ENCODE measurements at regions not wholly inside any gene's neighbourhood (a gene's known extent, or its start where the extent isn't known, plus 50 kb on each side); places are given as distances from the start of the nearest gene placed in this dataset.

GRCh38 chr12:46559311-46559710 is 186.7 kb upstream of the SLC38A2 start:
- no peak overlapping the region for H3K4me3 ChIP-seq (ENCODE audit: control insufficient read depth in 1 of 7, extremely low read depth in 1 of 7, insufficient read depth in 4 of 7, low read depth in 2 of 7, low read length in 6 of 7)
- 100% methylated on average over 2 of the region's 5 CpGs for WGBS (ENCODE audit: insufficient coverage)
- peaks cover 0 to 2% (median 0%) of the 10 kb centered on the region in 4 experiments for H3K36me3 ChIP-seq (ENCODE audit: control insufficient read depth in 4 of 4, insufficient read depth in 4 of 4, low read length in 3 of 4)
- ChIA-PET POLR2A (no interaction called here), CTCF (no interaction called here)
- H3K27me3 ChIP-seq (replicated peaks in 2 of 5; ENCODE audit: control insufficient read depth in 4 of 5, insufficient read depth in 5 of 5, low read length in 4 of 5) = no peaks in the 10 kb centered on the region
- H3K27ac ChIP-seq (ENCODE audit: insufficient read depth in 1 of 2, low read depth in 1 of 2, low read length in 2 of 2, poor library complexity in 1 of 2, severe bottlenecking in 2 of 2) = no peak overlapping the region
- no peaks in the 10 kb centered on the region for H3K4me1 ChIP-seq (ENCODE audit: control extremely low read depth in 1 of 4, control insufficient read depth in 4 of 4, insufficient read depth in 4 of 4, low read length in 3 of 4)
- no peak for DNase-seq
- H3K9me3 ChIP-seq (ENCODE audit: control extremely low read depth in 1 of 5, control insufficient read depth in 4 of 5, insufficient read depth in 2 of 5, low read depth in 1 of 5, low read length in 4 of 5) = no peaks in the 10 kb centered on the region

DNA sequence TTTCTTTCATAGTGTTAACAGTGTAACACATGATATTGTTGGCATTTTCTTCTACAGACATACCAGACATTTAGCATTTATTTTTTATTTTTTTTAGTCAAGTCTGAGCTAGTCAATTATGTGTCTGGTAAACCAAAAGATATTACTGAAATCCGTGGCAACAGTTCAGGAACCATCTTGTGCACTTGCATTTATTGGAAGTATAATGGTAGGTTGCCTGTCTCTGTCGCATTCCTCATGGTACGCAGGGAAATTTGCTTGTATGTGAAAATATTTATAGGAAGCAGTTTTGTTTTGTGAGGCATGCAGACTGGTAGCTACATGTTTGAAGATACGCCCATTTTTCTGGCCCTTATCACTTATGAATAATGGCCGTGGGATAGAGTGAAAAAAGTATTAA is 186.1 kb upstream of the SLC38A2 start:
- no peaks in the 10 kb centered on the region for H3K9me3 ChIP-seq (ENCODE audit: control extremely low read depth in 1 of 5, control insufficient read depth in 4 of 5, insufficient read depth in 2 of 5, low read depth in 1 of 5, low read length in 4 of 5)
- POLR2A ChIA-PET = no interaction called here
- CTCF ChIA-PET = interaction anchor here (0.5 to 0.9 kb wide), 2 partner anchors 35 to 188 kb away, joined by 3 read pairs; no protein-coding TSS in a partner anchor
- H3K4me3 ChIP-seq (ENCODE audit: control insufficient read depth in 1 of 7, extremely low read depth in 1 of 7, insufficient read depth in 4 of 7, low read depth in 2 of 7, low read length in 6 of 7) = no peak overlapping the region
- no peaks in the 10 kb centered on the region for H3K27me3 ChIP-seq (replicated peaks in 2 of 5; ENCODE audit: control insufficient read depth in 4 of 5, insufficient read depth in 5 of 5, low read length in 4 of 5)
- peaks cover 0 to 2% (median 0%) of the 10 kb centered on the region in 4 experiments for H3K36me3 ChIP-seq (ENCODE audit: control insufficient read depth in 4 of 4, insufficient read depth in 4 of 4, low read length in 3 of 4)
- DNase-seq = no peak
- H3K27ac ChIP-seq (ENCODE audit: insufficient read depth in 1 of 2, low read depth in 1 of 2, low read length in 2 of 2, poor library complexity in 1 of 2, severe bottlenecking in 2 of 2) = no peak overlapping the region
- no peaks in the 10 kb centered on the region for H3K4me1 ChIP-seq (ENCODE audit: control extremely low read depth in 1 of 4, control insufficient read depth in 4 of 4, insufficient read depth in 4 of 4, low read length in 3 of 4)
- 100% methylated on average over 3 of the region's 5 CpGs for WGBS (ENCODE audit: insufficient coverage)

GRCh38 chr12:46557539-46558373 is 185.2 kb upstream of the SLC38A2 start:
- Histone ChIP-seq H3K27me3 (replicated peaks in 2 of 5; ENCODE audit: control insufficient read depth in 4 of 5, insufficient read depth in 5 of 5, low read length in 4 of 5) (no peaks in the 10 kb centered on the region), H3K4me1 (ENCODE audit: control extremely low read depth in 1 of 4, control insufficient read depth in 4 of 4, insufficient read depth in 4 of 4, low read length in 3 of 4) (no peaks in the 10 kb centered on the region), H3K4me3 (ENCODE audit: control insufficient read depth in 1 of 7, extremely low read depth in 1 of 7, insufficient read depth in 4 of 7, low read depth in 2 of 7, low read length in 6 of 7) (no peak overlapping the region), H3K9me3 (ENCODE audit: control extremely low read depth in 1 of 5, control insufficient read depth in 4 of 5, insufficient read depth in 2 of 5, low read depth in 1 of 5, low read length in 4 of 5) (no peaks in the 10 kb centered on the region), H3K36me3 (ENCODE audit: control insufficient read depth in 4 of 4, insufficient read depth in 4 of 4, low read length in 3 of 4) (no peaks in the 10 kb centered on the region), H3K27ac (ENCODE audit: insufficient read depth in 1 of 2, low read depth in 1 of 2, low read length in 2 of 2, poor library complexity in 1 of 2, severe bottlenecking in 2 of 2) (no peak overlapping the region)
- 96% methylated on average over 3 of the region's 5 CpGs for WGBS (ENCODE audit: insufficient coverage)
- no peak for DNase-seq
- ChIA-PET POLR2A (no interaction called here), CTCF (interaction anchor here (0.5 to 1.2 kb wide), 3 partner anchors 34 to 187 kb away, joined by 3 read pairs; no protein-coding TSS in a partner anchor)

DNA sequence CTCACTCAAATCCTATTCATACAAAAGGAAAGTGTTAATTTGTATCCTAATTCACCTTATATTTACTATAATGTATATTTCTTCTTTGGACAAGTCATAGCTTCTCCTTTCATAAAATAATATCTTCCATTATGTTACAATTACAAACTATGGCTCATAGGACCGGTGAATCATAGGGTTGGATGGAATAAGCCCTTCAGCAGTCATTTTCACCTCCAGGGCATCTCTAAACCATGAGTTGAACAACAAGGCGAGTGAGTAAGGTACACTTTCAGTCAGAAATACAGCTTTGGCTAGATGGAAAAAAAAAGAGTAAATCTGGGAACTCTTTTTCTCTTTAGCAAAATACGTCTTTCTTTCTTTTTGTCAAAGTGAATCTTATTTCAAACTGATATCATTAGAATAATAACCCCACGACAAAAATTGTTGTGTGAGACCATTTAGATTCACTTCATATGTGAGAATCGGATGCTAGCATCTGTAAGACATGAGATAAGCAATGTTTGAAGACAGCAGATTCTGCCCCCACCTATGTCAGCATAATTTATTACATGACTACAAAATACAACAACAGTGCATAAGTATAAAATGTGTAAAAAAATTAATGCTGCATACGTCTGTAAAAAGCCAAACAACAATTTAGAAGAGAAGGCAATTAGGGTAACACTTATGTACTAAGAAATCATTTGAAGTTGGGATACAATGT is 184.4 kb upstream of the SLC38A2 start:
- ChIA-PET POLR2A (no interaction called here), CTCF (interaction anchor here (1.2 kb wide), 1 partner anchor 177 kb away, joined by 3 read pairs; no protein-coding TSS in a partner anchor)
- H3K9me3 ChIP-seq (ENCODE audit: control extremely low read depth in 1 of 5, control insufficient read depth in 4 of 5, insufficient read depth in 2 of 5, low read depth in 1 of 5, low read length in 4 of 5) = no peaks in the 10 kb centered on the region
- 100% methylated on average over 2 of the region's 6 CpGs for WGBS (ENCODE audit: insufficient coverage)
- H3K36me3 ChIP-seq (ENCODE audit: control insufficient read depth in 4 of 4, insufficient read depth in 4 of 4, low read length in 3 of 4) = no peaks in the 10 kb centered on the region
- no peaks in the 10 kb centered on the region for H3K27me3 ChIP-seq (replicated peaks in 2 of 5; ENCODE audit: control insufficient read depth in 4 of 5, insufficient read depth in 5 of 5, low read length in 4 of 5)
- no peak overlapping the region for H3K27ac ChIP-seq (ENCODE audit: insufficient read depth in 1 of 2, low read depth in 1 of 2, low read length in 2 of 2, poor library complexity in 1 of 2, severe bottlenecking in 2 of 2)
- no peaks in the 10 kb centered on the region for H3K4me1 ChIP-seq (ENCODE audit: control extremely low read depth in 1 of 4, control insufficient read depth in 4 of 4, insufficient read depth in 4 of 4, low read length in 3 of 4)
- no peak for DNase-seq
- no peak overlapping the region for H3K4me3 ChIP-seq (ENCODE audit: control insufficient read depth in 1 of 7, extremely low read depth in 1 of 7, insufficient read depth in 4 of 7, low read depth in 2 of 7, low read length in 6 of 7)

DNA sequence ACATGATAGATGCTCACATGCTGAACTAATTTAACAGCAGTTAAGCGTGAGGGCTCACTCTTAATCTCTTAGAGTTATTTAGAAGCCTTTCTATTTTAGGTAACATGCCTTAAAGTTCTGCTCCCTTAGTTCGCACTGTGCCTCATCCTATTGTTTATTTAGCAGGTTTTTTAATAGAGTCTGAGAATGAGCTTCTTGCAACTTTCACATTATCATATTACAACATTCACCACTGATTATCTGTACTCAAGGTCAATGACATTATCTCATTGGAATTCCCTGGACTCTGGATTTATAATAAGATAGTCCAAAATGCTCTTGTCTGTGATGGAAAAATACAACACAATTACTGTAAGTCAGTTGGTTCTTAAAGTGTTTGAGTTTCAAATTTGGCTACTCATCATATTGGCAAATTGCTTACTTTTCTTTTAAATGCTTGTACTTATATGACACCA is 183.6 kb upstream of the SLC38A2 start:
- no peak for DNase-seq
- WGBS (ENCODE audit: insufficient coverage) = 100% methylated on average over 1 of the region's 2 CpGs
- no peaks in the 10 kb centered on the region for H3K36me3 ChIP-seq (ENCODE audit: control insufficient read depth in 4 of 4, insufficient read depth in 4 of 4, low read length in 3 of 4)

GRCh38 chr12:46555406-46555852 is 182.9 kb upstream of the SLC38A2 start:
- WGBS (ENCODE audit: insufficient coverage) = no CpG with 5 or more reads among the region's 4 CpGs
- CTCF ChIA-PET = no interaction called here
- H3K27ac ChIP-seq (ENCODE audit: insufficient read depth in 1 of 2, low read depth in 1 of 2, low read length in 2 of 2, poor library complexity in 1 of 2, severe bottlenecking in 2 of 2) = no peak overlapping the region
- no peaks in the 10 kb centered on the region for H3K4me1 ChIP-seq (ENCODE audit: control extremely low read depth in 1 of 4, control insufficient read depth in 4 of 4, insufficient read depth in 4 of 4, low read length in 3 of 4)
- no peak overlapping the region for H3K4me3 ChIP-seq (ENCODE audit: control insufficient read depth in 1 of 7, extremely low read depth in 1 of 7, insufficient read depth in 4 of 7, low read depth in 2 of 7, low read length in 6 of 7)
- H3K36me3 ChIP-seq (ENCODE audit: control insufficient read depth in 4 of 4, insufficient read depth in 4 of 4, low read length in 3 of 4) = no peaks in the 10 kb centered on the region
- no peaks in the 10 kb centered on the region for H3K9me3 ChIP-seq (ENCODE audit: control extremely low read depth in 1 of 5, control insufficient read depth in 4 of 5, insufficient read depth in 2 of 5, low read depth in 1 of 5, low read length in 4 of 5)
- POLR2A ChIA-PET = no interaction called here
- no peaks in the 10 kb centered on the region for H3K27me3 ChIP-seq (replicated peaks in 2 of 5; ENCODE audit: control insufficient read depth in 4 of 5, insufficient read depth in 5 of 5, low read length in 4 of 5)
- DNase-seq = no peak

More for the DNA sequence above, 183.6 kb upstream of the SLC38A2 start:
- Histone ChIP-seq H3K4me3 (ENCODE audit: control insufficient read depth in 1 of 7, extremely low read depth in 1 of 7, insufficient read depth in 4 of 7, low read depth in 2 of 7, low read length in 6 of 7) (no peak overlapping the region), H3K27me3 (replicated peaks in 2 of 5; ENCODE audit: control insufficient read depth in 4 of 5, insufficient read depth in 5 of 5, low read length in 4 of 5) (no peaks in the 10 kb centered on the region), H3K9me3 (ENCODE audit: control extremely low read depth in 1 of 5, control insufficient read depth in 4 of 5, insufficient read depth in 2 of 5, low read depth in 1 of 5, low read length in 4 of 5) (no peaks in the 10 kb centered on the region), H3K4me1 (ENCODE audit: control extremely low read depth in 1 of 4, control insufficient read depth in 4 of 4, insufficient read depth in 4 of 4, low read length in 3 of 4) (no peaks in the 10 kb centered on the region), H3K27ac (ENCODE audit: insufficient read depth in 1 of 2, low read depth in 1 of 2, low read length in 2 of 2, poor library complexity in 1 of 2, severe bottlenecking in 2 of 2) (no peak overlapping the region)
- POLR2A ChIA-PET = no interaction called here
- CTCF ChIA-PET = interaction anchor here (1.2 kb wide), 1 partner anchor 176 kb away, joined by 3 read pairs; no protein-coding TSS in a partner anchor

- H3K4me3 ChIP-seq (ENCODE audit: control insufficient read depth in 1 of 7, extremely low read depth in 1 of 7, insufficient read depth in 4 of 7, low read depth in 2 of 7, low read length in 6 of 7) = no peak overlapping the region
- ChIA-PET POLR2A (interaction anchor here (0.6 kb wide), 1 partner anchor 172 kb away, joined by 3 read pairs; no protein-coding TSS in a partner anchor), CTCF (no interaction called here)
- no peaks in the 10 kb centered on the region for H3K27me3 ChIP-seq (replicated peaks in 2 of 5; ENCODE audit: control insufficient read depth in 4 of 5, insufficient read depth in 5 of 5, low read length in 4 of 5)
- H3K9me3 ChIP-seq (ENCODE audit: control extremely low read depth in 1 of 5, control insufficient read depth in 4 of 5, insufficient read depth in 2 of 5, low read depth in 1 of 5, low read length in 4 of 5) = peaks cover 0 to 2% (median 0%) of the 10 kb centered on the region in 5 experiments
- H3K4me1 ChIP-seq (ENCODE audit: control extremely low read depth in 1 of 4, control insufficient read depth in 4 of 4, insufficient read depth in 4 of 4, low read length in 3 of 4) = no peaks in the 10 kb centered on the region
- H3K36me3 ChIP-seq (ENCODE audit: control insufficient read depth in 4 of 4, insufficient read depth in 4 of 4, low read length in 3 of 4) = no peaks in the 10 kb centered on the region
- no peak for DNase-seq
- no peak overlapping the region for H3K27ac ChIP-seq (ENCODE audit: insufficient read depth in 1 of 2, low read depth in 1 of 2, low read length in 2 of 2, poor library complexity in 1 of 2, severe bottlenecking in 2 of 2)
- WGBS (ENCODE audit: insufficient coverage) = 100% methylated on average over 2 of the region's 2 CpGs
Measured at GRCh38 chr12:46554460-46554859, 181.9 kb upstream of the SLC38A2 start.
